ENCODE measurements at regions not wholly inside any gene's neighbourhood (a gene's known extent, or its start where the extent isn't known, plus 50 kb on each side); places are given as distances from the start of the nearest gene placed in this dataset.

DNA sequence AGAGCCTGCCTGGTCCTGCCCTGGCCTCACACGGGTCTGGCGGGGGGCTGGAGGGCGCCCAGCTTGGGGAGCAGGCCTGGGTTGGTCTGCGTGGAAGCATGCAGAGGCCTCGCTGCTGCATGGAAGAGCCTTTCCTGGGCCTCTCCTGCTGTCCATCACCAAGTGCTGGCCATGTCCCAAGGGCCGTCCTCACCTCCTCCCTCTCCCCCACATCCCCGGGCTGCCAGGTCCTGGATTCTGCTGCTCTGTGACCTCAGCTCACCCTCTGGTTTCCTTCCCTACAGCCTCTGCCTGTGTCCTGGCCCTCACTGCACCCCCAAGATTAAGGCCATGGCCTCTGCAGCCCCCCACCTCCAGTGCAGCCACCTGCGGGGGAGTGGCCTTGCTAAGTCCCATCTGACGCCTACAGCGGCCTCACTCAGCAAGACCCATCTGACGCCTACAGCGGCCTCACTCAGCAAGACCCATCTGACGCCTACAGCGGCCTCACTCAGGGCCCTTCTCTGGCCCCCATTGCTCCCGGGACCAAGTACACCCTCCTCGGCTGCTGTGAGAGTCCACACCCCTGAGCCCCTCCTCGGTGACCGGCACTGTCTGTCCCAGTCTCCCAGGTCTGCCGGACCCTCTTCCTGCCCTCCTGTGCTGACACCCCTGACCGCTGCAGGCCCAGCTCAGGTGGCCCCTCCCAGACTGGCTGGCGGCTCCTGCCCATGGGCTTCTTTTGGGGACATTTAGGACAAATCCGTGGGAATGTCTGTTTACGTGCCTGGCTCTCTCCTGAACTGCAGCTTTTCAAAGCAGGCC, 119.5 kb upstream of the B3GAT1 start:
- peak; percentile 48 for DNase-seq (ENCODE audit: low spot score)

DNA sequence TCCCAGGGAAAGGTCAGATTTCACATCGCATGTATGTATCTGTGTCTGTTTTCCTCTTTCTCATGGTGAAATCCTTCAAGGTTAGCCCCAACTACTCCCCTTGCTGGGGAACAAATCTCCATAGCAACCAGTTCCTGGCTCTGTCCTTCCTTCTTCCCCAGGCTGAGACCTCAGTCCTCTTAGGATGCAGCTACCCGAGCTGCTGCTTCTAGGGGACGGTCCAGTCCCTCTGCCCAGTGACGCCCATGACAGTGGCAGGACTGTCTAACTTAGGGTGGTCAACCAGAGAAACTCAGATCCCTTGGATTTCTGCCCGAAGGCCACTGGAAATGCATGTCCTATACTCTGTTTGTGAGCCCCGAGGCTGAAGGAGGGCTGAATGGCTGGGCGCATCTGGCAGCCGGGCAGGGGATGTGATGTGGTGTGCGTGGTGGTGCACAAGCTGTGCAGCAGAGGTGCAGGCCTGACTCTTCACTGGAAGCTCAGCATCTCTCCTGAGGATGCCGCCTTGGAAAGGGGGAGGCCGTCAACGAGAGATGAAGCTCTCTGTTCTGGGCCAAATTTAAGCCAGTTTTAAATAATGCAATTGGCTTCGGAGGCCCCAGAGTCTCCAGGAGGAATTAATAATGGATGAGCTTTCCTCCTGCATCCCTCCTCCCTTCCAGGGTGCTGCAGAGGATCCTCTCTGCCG, 118.7 kb upstream of the B3GAT1 start:
- peak; percentile 61 for DNase-seq (ENCODE audit: low spot score)

DNA sequence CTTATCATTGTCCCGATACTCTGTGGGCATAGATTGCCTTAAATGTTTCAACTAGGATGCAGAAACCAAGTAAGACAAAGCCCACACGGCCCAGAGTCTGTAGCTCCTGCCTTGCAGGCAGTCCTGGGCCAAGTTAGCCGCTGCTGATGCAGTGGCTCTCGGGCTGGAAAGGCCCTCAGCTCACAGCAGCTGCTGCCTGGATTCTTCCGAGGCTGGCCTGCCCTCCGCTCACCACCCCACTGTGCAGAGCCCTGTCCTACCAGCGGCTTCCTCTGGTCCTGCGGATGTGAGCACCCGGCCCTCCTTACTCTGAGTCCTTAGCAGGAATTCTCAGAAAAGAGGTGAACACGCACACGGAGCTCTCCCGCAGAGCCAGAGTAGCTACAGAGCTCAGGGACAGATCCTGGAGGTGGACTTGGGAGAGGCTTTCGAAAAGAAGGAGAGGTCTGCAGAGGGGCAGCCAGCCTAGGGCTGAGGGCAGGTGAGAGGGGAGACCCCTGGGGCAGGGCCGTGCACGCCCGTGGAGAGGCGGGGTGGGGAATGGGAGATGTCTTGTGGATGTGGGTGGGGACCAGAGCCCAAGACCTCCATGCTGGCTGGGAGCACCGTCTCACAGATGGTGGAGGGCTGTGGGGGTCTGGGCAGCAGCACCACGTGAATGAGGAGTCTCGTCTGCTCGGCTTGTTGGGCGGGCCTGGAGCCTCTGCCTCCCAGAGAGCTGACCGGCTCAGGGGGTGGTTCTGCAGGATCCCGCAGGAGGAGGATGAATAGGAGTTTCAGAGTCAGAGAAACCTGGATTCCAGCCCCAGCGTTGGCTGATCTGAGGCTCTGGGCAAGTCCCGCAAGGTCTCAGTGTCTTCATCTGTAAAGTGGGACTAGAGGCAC, 117.4 kb upstream of the B3GAT1 start:
- DNase-seq (ENCODE audit: low spot score), result peak; percentile 50

DNA sequence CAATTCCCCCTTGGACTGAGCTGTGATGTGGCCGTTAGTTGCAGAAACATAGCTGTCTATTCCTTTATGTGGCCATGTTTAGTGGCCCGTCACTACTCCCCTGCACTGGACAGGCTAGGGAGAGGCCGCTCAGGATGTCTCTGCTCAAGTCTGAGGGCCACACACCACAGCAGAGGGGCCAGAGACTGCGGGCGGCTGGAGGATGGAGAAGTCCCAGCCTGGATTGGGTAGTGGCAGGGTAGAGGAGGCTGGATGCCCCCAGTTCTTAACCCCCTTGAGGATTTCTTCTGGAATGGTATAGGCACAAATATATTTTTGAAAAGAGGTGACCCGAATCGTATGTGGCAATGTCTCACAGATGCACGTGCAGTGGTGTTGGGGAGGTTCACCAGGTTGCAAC, 116.4 kb upstream of the B3GAT1 start:
- peak; percentile 20 for DNase-seq (ENCODE audit: low spot score)

DNA sequence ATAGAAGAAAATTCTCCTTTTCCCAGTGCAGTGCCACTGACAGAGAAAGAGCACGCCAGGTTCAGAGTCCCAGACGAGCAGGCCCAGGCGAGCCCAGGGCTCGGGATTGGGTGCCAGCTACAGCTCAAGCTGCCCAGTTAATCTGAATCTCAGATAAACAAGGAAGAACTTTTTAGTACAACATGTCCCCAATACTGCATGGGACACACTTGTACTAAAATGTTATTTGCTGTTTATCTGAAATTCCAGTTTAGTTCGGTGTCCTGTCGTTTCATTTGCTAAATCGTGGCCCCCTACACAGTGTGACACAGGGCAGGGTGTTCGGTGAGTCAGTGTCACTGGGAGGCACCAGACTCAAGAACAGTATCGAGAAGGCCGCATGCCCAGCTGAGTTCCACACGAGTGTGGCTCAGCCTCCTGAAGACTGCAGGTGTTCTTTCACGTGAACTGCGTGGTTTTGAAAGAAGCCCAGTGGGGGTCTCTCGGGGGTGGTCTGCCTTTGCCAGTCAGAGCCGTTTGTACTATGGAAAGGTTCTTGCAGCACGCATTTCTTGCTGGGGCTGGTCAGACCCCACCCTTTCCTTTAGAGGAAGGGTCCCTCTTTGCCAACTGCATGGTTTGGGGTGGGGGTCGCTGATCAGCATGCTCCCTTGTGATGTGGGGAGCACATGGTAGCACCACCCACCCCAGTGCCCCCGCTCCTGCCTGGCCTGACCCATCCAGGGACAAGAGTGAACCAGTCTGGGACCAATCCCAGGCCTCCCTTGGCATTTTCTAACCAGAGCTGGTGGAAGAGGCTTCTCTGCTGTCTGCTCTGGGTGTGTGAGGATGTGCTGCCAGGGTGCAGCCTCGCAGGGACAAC, 115.6 kb upstream of the B3GAT1 start:
- peak; percentile 37 for DNase-seq (ENCODE audit: low spot score)

DNA sequence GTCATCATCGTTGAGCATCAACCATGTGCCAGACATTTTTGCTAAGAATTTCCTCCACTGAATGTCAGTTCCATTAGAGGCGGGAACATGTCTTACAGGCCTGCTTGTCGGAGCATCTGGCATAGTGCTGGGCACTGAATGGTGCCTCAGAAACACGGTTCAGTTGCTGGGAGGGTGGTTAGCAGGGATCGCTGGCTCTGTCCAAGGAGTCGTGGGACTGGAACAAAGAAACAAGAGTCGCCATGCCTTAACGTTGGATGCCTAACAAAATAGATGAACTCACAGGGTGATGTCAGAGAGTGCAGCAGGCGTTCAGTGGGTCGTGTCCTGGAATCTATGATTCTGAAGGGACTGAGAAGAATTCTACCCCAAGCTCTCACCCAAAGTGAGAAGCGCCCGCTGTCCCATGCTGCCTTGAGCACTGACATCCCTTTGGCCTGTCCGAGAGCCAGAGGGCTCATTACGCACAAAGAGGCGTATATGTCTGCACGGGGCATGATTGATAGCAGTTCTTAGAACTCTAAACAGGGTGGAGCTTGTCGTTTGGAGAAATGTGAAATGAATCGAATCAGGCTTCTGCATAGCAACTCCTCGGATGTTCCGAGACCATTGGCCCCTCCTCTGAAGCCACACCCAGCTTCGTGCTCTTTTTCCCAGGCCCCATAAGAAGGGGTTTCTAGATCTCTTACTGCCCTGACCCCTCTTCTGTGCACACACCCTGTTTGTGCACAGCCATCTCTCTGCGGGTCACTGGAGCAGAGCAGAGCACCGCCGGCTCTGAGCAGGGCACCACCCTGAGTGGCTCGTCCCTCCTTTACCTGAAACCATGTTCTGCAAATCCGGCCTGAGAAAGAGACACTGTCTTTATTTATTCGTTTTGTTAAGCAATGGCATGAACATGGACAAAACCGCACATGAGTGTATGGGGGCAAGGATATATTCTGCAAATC, 113.1 kb upstream of the B3GAT1 start:
- DNase-seq (ENCODE audit: low spot score), result no peak

DNA sequence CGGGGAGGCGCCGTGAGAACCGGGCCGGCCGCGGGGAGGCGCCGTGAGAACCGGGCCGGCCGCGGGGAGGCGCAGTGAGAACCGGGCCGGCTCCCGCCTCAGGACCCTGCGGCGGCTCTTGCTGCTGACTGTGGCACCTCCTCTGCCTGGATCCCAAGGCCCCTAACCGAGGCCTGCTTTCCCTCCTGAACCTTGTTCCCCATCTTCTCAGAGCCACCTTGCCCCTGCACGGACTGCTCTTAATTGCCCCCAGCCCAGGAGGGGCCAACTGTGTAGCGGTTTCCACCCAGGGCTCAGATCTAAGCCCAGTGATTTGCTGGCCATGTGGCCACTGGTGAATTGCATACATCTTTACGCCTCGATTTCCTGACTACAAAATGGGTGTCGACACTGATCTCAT, 112.2 kb upstream of the B3GAT1 start:
- DNase-seq (ENCODE audit: low spot score), result no peak

DNA sequence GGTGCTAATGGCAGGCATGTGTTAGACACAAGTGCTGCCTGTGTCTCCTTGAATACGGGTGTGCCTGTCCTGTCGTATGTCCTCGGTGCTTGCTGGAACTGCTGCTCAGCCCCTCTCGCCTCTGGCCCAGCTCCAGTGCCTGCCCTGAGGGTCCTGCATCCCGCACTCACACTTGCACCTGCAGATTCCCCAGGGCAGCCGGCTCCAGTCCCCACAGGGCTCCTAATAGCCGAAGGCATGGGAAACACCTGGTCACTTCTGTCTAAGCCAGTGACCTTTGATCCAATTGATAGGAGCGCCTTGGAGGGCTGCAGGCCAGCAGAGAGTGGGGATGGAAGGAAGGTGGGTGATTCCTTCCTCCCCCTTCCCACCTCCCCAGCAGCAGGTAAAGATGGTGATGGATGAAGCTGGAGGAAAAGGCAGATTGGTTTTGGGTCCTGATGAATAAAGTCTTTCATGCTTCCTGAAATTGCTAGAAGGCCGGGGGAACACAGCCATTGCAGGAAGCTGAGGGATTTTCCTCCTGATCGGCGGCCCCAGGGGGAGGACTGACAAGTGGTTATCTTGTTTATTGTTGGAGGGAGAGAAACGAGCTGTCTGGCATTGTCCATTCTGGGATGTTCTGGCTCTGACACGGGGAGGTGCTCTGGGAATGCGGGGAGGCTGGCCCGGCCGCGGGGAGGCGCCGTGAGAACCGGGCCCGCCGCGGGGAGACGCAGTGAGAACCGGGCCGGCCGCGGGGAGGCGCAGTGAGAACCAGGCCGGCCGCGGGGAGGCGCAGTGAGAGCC, 110.9 kb upstream of the B3GAT1 start:
- no peak for DNase-seq (ENCODE audit: low spot score)

DNA sequence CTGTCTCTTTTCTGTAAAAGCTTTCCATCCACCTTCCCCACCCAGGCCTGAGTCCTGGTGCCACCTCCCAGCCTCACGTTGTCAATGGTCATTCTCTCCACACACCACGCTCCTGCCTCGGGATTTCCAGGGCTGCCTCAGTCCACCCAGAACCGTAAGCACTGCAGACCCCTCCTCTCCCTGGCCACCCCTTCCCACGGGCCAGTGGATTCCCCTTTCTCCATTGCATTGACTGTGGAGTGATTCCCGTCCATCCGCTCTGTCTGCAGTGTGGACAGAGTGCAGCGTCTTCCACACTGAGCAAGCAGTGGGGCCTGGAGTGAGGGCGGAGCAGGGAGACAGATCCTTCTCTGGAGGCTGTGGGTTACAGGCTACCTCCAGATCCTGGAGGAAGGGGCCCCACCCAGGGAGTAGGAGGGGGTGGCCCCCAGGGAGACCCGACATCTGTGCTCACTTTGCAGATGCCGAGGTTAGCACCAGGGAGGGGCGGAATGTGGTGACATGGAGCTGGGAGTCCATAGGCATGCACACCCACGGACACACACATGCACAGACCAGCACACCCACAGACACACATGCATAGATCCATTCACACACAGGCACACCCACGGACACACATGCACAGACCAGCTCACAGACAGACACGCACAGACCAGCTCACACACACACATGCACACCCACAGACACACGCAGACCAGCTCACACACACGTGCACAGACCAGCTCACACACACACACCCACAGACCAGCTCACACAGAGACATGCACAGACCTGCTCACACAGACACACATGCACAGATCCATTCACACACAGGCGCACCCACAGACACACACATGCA, 109.6 kb upstream of the B3GAT1 start:
- no peak for DNase-seq (ENCODE audit: low spot score)

DNA sequence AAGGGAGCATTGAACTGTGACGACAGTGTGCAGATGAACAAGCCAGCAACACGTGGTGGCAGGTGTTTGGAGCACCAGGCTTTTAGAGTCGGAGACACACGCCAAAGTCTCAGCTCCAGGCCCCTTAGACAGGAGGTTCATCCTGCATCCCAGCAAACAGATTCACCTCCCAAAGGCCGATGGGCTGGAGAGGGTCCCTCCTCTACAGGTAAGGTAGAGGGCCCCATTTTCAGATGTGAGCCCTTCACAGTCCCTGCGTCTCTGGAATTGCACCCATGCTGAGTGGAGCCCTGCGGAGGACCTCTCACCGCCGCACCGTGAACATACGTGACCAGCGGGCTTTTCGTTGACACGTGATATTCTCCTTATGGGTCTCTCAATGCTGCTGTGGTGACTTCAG, 109.0 kb upstream of the B3GAT1 start:
- DNase-seq (ENCODE audit: low spot score), result no peak

DNA sequence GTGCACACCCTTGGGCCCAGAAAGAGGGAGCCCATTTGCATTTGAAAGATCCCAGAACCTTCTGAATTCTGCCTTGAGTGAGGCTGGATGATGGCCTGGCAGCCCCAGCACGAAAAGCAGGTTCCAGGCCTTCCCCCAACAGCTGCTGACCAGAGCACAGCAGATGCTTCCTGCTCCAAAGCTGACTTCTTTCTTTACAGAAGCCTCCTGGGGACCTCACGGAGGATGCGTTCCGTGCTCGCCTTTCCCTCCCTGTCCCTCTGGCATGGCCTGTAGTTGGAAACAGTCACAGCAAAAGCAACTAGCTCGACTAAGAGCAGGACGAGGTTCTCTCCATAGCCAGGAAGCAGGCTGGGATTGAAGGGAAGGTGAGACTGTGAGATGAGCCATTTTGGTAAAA, 107.7 kb upstream of the B3GAT1 start:
- DNase-seq (ENCODE audit: low spot score), result no peak

DNA sequence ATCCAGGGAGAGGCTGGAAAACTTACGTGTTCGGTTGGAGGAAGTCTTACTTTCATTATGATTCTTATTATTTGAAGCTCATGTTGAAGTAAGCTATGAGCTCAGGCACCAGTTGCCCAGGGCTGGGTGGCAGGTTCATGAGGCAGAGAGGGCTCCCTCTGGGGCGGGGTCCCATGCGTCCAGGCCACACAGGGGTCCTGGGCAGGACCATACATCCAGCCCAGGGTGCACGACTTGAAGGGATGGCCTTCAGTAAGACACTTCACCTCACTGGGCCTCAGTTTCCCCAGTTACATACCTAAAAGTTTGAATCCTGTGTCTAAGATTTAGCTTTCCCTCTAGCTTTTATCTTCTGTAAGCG, 107.3 kb upstream of the B3GAT1 start:
- no peak for DNase-seq (ENCODE audit: low spot score)

DNA sequence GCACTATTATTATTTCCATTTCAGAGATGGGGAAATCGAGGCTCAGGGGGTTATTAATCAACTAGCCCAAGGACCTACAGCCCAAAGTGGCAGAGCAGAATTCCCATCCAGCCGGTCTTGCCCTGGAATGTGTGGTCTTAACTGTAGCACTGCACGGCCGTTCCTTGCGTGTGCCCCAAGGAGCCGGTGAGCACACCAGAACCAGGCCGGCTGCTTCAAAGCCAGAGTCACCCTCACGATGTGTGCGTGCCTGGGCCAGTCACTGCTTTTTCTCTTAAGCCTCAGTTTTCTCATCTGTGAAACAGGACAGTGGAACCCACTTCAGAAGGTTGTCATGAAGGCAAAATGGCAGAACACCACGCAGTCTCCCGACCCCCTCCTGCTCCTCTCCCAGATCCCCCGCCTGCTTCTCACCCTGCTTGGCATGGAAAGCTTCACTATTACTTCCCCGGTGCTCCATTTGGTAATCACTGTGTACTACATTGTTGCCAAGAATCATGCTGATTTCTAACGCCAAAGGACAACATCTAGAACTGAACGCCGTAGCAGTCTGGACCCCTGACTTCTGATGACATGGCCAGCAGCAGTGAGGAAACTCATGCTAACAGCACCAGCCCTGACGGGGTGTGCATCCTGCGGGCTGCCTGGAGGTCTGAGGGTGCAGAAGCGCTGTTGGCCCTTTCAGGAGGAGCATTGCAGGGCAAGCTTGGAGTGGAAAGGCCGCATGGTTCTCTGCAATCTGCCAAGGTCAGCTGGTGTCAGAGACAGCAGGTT, 106.8 kb upstream of the B3GAT1 start:
- DNase-seq (ENCODE audit: low spot score), result no peak

DNA sequence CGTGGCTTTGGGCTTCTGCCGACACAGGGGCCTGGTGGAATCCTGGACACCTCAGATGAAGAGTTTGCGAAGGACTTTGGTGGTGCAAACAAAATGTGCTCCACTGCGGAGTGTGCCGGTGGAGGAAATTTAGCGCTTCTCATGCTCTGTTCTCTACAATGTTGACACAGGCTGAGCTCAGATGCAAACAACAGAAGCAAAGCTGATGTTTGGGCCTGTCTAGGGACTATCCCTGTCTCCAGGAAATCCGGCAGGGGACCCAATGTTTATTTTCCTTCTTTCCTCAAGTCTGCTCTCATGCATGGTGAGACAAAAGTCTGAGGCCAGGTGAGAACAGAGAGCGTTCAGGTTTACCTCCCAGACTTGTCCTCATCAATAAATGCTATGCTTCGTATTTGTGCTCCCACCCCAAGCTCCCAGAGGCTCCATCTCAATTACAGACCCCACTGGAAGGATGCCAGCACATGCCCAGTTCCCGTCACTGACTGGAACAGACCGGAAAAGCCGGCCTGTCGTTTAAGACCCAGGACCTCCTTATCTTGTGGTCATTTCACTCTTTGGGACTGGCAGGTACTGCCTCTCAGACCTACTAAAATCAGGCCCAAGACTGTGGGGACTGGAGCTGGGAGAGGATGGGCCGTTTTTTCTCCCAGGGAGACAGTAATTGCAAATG, 105.7 kb upstream of the B3GAT1 start:
- no peak for DNase-seq (ENCODE audit: low spot score)

DNA sequence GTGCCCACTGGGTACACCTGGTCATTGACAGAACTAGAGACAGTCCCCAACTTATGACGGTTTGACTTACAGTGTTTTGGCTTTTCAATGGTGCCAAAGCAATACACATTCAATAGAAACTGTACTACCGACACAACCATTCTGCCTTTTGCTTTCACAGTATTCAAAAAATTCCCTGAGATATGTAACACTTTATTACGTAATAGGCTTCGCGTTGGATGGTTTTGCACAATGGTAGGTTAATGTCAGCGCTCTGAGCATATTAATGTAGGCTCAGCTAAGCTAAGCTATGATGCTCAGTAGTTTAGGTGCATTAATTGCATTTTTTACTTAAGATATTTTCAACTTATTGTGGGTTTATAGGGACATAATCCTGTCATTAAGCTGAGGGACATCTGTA, 105.1 kb upstream of the B3GAT1 start:
- DNase-seq (ENCODE audit: low spot score), result no peak

DNA sequence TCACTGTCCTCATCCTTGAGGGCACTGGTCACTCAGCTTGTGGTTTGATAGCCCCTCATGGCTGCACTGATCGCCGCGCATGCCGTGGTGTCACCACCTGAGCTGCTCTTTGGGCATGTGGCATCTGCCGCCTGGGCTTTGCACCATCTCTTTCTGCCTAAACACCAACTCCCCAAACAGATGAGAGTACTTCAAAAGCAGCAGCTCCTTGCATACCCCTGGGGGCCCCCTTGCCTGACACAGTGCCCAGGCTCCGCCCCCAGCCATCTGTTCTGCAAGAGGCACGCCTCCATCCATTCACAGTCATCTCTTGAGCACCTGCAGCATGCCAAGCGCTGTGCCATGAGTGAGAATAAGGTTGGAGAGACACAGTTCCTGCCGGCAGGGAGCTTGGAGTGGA, 104.5 kb upstream of the B3GAT1 start:
- no peak for DNase-seq (ENCODE audit: low spot score)
